Body of pancreas (tissue), 4 donors: ENCODE measurements at regions not wholly inside any gene's neighbourhood (a gene's known extent, or its start where the extent isn't known, plus 50 kb on each side); places are given as distances from the start of the nearest gene placed in this dataset.

Experiments
- ATAC-seq: fragments of 150-250 bp; one replicate; pipeline ENCODE4 v1.9.1; 2016
- DNase-seq, 4 donors: peaks; one replicate each; pipeline ENCODE4 v3.0.0-alpha.2; 2019
- H3K27ac ChIP-seq, 4 donors: fragments of 200-600 bp; sonication (generic); 1 replicate in 3 of 4; 2 replicates in 1 of 4; pipeline versions ENCODE4 v1.5.1 to v1.6.1; 2016 to 2019; ENCODE audit warnings: mild to moderate bottlenecking in 1 of 4, mixed read lengths in 1 of 4, moderate library complexity in 1 of 4
- H3K27me3 ChIP-seq, 2 donors: fragments of 200-600 bp; sonication (generic); one replicate each; pipeline ENCODE4 v1.6.0; 2016; ENCODE audit warnings: mild to moderate bottlenecking in 1 of 2
- H3K36me3 ChIP-seq, 2 donors: fragments of 200-600 bp; sonication (generic); replicated peaks in 1 of 2; 2 replicates each; pipeline ENCODE4 v1.5.1; 2016; ENCODE audit warnings: low read depth in 2 of 2; ENCODE audit not compliant: insufficient read depth in 1 of 2
- H3K4me1 ChIP-seq: fragments of 200-600 bp; sonication (generic); one replicate; pipeline ENCODE4 v1.6.0; 2016
- H3K4me3 ChIP-seq, 2 donors: fragments of 200-600 bp; sonication (generic); 1 replicate in 1 of 2; 2 replicates in 1 of 2; pipeline ENCODE4 v1.5.1; 2016 to 2019
- H3K9me3 ChIP-seq, 3 donors: fragments of 200-600 bp; sonication (generic); 1 replicate in 2 of 3; 2 replicates in 1 of 3; pipeline ENCODE4 v1.5.1; 2016
- CTCF ChIP-seq, 7 experiments: fragments of 450-650 bp in 4 of 7; fragments of 200-600 bp in 3 of 7; sonication (generic) in 3 of 7; IDR thresholded peaks; one replicate each; pipeline ENCODE4 v1.5.1; 2016 to 2019; ENCODE audit warnings: antibody characterized with exemption in 7 of 7
- POLR2A ChIP-seq, 3 donors: fragments of 450-650 bp; IDR thresholded peaks; one replicate each; pipeline ENCODE4 v1.6.1; 2016; ENCODE audit warnings: antibody characterized with exemption in 3 of 3, mild to moderate bottlenecking in 2 of 3
- WGBS, 2 donors: methylation state at CpG; one replicate each; pipeline ENCODE4 v1.1.5; 2017; 5-methylcytosine and 5-hydroxymethylcytosine counted together
- intact Hi-C: fragments of 100-400 bp; cut with DNase I; formaldehyde crosslinking; loops from one replicate; pipeline ENCODE4 v1.15.1; 2023

- H3K27ac ChIP-seq = no peak overlapping the region
- H3K4me1 ChIP-seq = no peaks in the 10 kb centered on the region
- no peak for ATAC-seq
- no peak for DNase-seq
- TF ChIP-seq POLR2A (IDR thresholded peaks at IDR 0.05) (no peak), CTCF (IDR thresholded peaks at IDR 0.05) (no peak)
- no peak overlapping the region for H3K4me3 ChIP-seq
- no peaks in the 10 kb centered on the region for H3K36me3 ChIP-seq
- intact Hi-C loops = no loop called here
- 46 to 67% methylated on average over 4 of the region's 4 CpGs for WGBS, 2 donors
- peaks cover 0 to 3% (median 0%) of the 10 kb centered on the region in 3 donors for H3K9me3 ChIP-seq
- no peaks in the 10 kb centered on the region for H3K27me3 ChIP-seq
Observed at GRCh38 chr17:56011406-56012131, 141.7 kb upstream of the ANKFN1 start.

GRCh38 chr17:56018211-56018610 lies 135.1 kb upstream of the ANKFN1 start:
- 37 to 50% methylated on average over 3 of the region's 3 CpGs for WGBS, 2 donors
- TF ChIP-seq CTCF (IDR thresholded peaks at IDR 0.05) (no peak), POLR2A (IDR thresholded peaks at IDR 0.05) (no peak)
- DNase-seq (no peak), ATAC-seq (no peak)
- Histone ChIP-seq H3K36me3 (no peaks in the 10 kb centered on the region), H3K27ac (no peak overlapping the region), H3K4me1 (no peaks in the 10 kb centered on the region), H3K27me3 (no peaks in the 10 kb centered on the region), H3K4me3 (no peak overlapping the region), H3K9me3 (peaks cover 0 to 3% (median 0%) of the 10 kb centered on the region in 3 donors)
- intact Hi-C loops = no loop called here

- 33 to 56% methylated on average over 2 of the region's 2 CpGs for WGBS, 2 donors
- DNase-seq (no peak), ATAC-seq (no peak)
- H3K27me3 ChIP-seq = no peaks in the 10 kb centered on the region
- H3K9me3 ChIP-seq = no peaks in the 10 kb centered on the region
- no peak for TF ChIP-seq POLR2A (IDR thresholded peaks at IDR 0.05)
- TF ChIP-seq CTCF (IDR thresholded peaks at IDR 0.05) = no peak
- no peak overlapping the region for H3K4me3 ChIP-seq
- intact Hi-C loops = no loop called here
- H3K4me1 ChIP-seq = no peaks in the 10 kb centered on the region
- no peak overlapping the region for H3K27ac ChIP-seq
- H3K36me3 ChIP-seq = no peaks in the 10 kb centered on the region
Observed at GRCh38 chr17:56020369-56020768, 132.9 kb upstream of the ANKFN1 start.

- intact Hi-C loops = no loop called here
- no peak overlapping the region for H3K4me3 ChIP-seq
- no peaks in the 10 kb centered on the region for H3K4me1 ChIP-seq
- no peaks in the 10 kb centered on the region for H3K36me3 ChIP-seq
- H3K9me3 ChIP-seq = no peaks in the 10 kb centered on the region
- ATAC-seq (no peak), DNase-seq (no peak)
- TF ChIP-seq POLR2A (IDR thresholded peaks at IDR 0.05) (no peak), CTCF (IDR thresholded peaks at IDR 0.05) (no peak)
- H3K27ac ChIP-seq = no peak overlapping the region
- 85 to 88% methylated on average over 6 of the region's 6 CpGs for WGBS, 2 donors
- no peaks in the 10 kb centered on the region for H3K27me3 ChIP-seq
Observed at GRCh38 chr17:56021681-56022190, 131.5 kb upstream of the ANKFN1 start.

GRCh38 chr17:56023851-56024250 lies 129.4 kb upstream of the ANKFN1 start:
- no peaks in the 10 kb centered on the region for H3K9me3 ChIP-seq
- intact Hi-C loops = no loop called here
- TF ChIP-seq POLR2A (IDR thresholded peaks at IDR 0.05) (no peak), CTCF (IDR thresholded peaks at IDR 0.05) (no peak)
- H3K4me3 ChIP-seq = no peak overlapping the region
- 59 to 64% methylated on average over 2 of the region's 2 CpGs for WGBS, 2 donors
- H3K27me3 ChIP-seq = no peaks in the 10 kb centered on the region
- no peak overlapping the region for H3K27ac ChIP-seq
- H3K4me1 ChIP-seq = no peaks in the 10 kb centered on the region
- ATAC-seq = no peak
- no peaks in the 10 kb centered on the region for H3K36me3 ChIP-seq
- DNase-seq = no peak
